Sigmoid colon (tissue), 6 donors: ENCODE measurements at regions not wholly inside any gene's neighbourhood (a gene's known extent, or its start where the extent isn't known, plus 50 kb on each side); places are given as distances from the start of the nearest gene placed in this dataset.

Source experiments
- DNase-seq: peaks from one replicate; pipeline ENCODE4 v3.0.0-alpha.2; 2019
- H3K27ac ChIP-seq, 4 donors: fragments of 200-600 bp; sonication (generic); one replicate each; pipeline ENCODE4 v1.5.1; 2016 to 2019; ENCODE audit warnings: mild to moderate bottlenecking in 1 of 4
- H3K27me3 ChIP-seq, 3 donors: fragments of 200-600 bp; sonication (generic); one replicate each; pipeline ENCODE4 v1.5.1; 2019; ENCODE audit warnings: mild to moderate bottlenecking in 1 of 3
- H3K36me3 ChIP-seq, 4 donors: fragments of 200-600 bp; sonication (generic); one replicate each; pipeline ENCODE4 v1.5.1; 2016 to 2019
- H3K4me1 ChIP-seq, 4 donors: fragments of 200-600 bp; sonication (generic); one replicate each; pipeline ENCODE4 v1.5.1; 2017 to 2019
- H3K4me3 ChIP-seq, 4 donors: fragments of 200-600 bp; sonication (generic); one replicate each; pipeline ENCODE4 v1.5.1; 2017 to 2019; ENCODE audit warnings: mild to moderate bottlenecking in 2 of 4, moderate library complexity in 1 of 4
- H3K9me3 ChIP-seq, 4 donors: fragments of 200-600 bp in 3 of 4; sonication (generic) in 3 of 4; one replicate each; pipeline versions ENCODE4 v1.5.1 to v1.6.1; 2013 to 2019
- EP300 ChIP-seq, 4 donors: sonication (generic); formaldehyde crosslinking; IDR thresholded peaks; one replicate each; pipeline ENCODE4 v1.6.1; 2017; ENCODE audit warnings: antibody characterized with exemption in 4 of 4
- POLR2A ChIP-seq, 2 donors: fragments of 450-650 bp; IDR thresholded peaks; one replicate each; pipeline ENCODE4 v1.6.1; 2016; ENCODE audit warnings: antibody characterized with exemption in 2 of 2, mild to moderate bottlenecking in 2 of 2, moderate library complexity in 2 of 2
- POLR2AphosphoS5 ChIP-seq, 4 donors: sonication (generic); formaldehyde crosslinking; IDR thresholded peaks; one replicate each; pipeline ENCODE4 v1.6.1; 2017; ENCODE audit warnings: antibody characterized with exemption in 4 of 4
- WGBS, 2 donors: extraction: QIAGEN DNeasy Blood & Tissue Kit; methylation state at CpG; one replicate each; pipeline ENCODE4 v1.1.7; 2013; 5-methylcytosine and 5-hydroxymethylcytosine counted together
- intact Hi-C: fragments of 100-400 bp; cut with DNase I; formaldehyde crosslinking; loops from one replicate; pipeline ENCODE4 v1.15.1; 2023
- TF ChIP-seq, protein P1 (sequence below), 4 experiments: fragments of 450-650 bp in 3 of 4; fragments of 200-600 bp in 1 of 4; IDR thresholded peaks; one replicate each; pipeline ENCODE4 v1.5.1; 2016 to 2019; ENCODE audit warnings: antibody characterized with exemption in 4 of 4, mild to moderate bottlenecking in 3 of 4, moderate library complexity in 2 of 4
- donor health status: healthy with polysubstance abuse.
- donor health status: healthy.

DNA sequence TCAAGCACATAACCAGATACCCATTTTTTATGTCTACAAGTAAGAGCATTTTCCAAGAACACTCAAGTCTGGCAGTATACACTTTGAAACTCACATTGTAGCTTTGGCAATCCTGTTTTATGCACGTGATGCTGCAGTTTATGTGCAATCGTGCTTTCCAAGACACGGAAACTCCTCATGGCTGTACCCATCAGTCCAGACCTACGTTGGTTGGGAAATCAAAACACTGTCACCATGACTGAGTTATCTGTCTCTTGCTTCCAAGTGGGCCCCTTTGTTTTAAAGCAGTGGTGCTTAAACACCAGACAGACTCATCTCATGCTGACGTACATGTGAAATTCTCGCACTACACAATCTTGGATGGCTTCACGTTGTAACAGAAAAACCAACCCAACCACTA is 192.8 kb downstream of the LTN1 start:
- Histone ChIP-seq H3K27ac (peak overlapping the region in 2 of 4 donors; percentile 30 to 42), H3K27me3 (no peaks in the 10 kb centered on the region), H3K4me1 (peaks cover 0 to 6% (median 1%) of the 10 kb centered on the region in 4 donors), H3K36me3 (no peaks in the 10 kb centered on the region), H3K9me3 (no peaks in the 10 kb centered on the region), H3K4me3 (no peak overlapping the region)
- peak; percentile 72 for DNase-seq
- WGBS, 2 donors, result 88 to 92% methylated on average over 7 of the region's 7 CpGs
- TF ChIP-seq, protein P1, sequence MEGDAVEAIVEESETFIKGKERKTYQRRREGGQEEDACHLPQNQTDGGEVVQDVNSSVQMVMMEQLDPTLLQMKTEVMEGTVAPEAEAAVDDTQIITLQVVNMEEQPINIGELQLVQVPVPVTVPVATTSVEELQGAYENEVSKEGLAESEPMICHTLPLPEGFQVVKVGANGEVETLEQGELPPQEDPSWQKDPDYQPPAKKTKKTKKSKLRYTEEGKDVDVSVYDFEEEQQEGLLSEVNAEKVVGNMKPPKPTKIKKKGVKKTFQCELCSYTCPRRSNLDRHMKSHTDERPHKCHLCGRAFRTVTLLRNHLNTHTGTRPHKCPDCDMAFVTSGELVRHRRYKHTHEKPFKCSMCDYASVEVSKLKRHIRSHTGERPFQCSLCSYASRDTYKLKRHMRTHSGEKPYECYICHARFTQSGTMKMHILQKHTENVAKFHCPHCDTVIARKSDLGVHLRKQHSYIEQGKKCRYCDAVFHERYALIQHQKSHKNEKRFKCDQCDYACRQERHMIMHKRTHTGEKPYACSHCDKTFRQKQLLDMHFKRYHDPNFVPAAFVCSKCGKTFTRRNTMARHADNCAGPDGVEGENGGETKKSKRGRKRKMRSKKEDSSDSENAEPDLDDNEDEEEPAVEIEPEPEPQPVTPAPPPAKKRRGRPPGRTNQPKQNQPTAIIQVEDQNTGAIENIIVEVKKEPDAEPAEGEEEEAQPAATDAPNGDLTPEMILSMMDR (IDR thresholded peaks at IDR 0.05), result no peak
- TF ChIP-seq EP300 (IDR thresholded peaks at IDR 0.05), result peak in 3 of 4 donors; percentile 34 to 83 (median 62)
- TF ChIP-seq POLR2A (IDR thresholded peaks at IDR 0.05), result no peak
- peak; percentile 33 to 79 (median 62) for TF ChIP-seq POLR2AphosphoS5 (IDR thresholded peaks at IDR 0.05)
- intact Hi-C loops, result no loop called here

GRCh38 chr21:28798798-28799197 is 193.9 kb downstream of the LTN1 start:
- Histone ChIP-seq H3K36me3 (no peaks in the 10 kb centered on the region), H3K4me3 (no peak overlapping the region), H3K27me3 (no peaks in the 10 kb centered on the region), H3K9me3 (no peaks in the 10 kb centered on the region), H3K27ac (peak overlapping the region in 2 of 4 donors; percentile 42 to 44), H3K4me1 (peaks cover 0 to 6% (median 0%) of the 10 kb centered on the region in 4 donors)
- WGBS, 2 donors, result 81 to 98% methylated on average over 1 of the region's 1 CpG
- no peak for TF ChIP-seq EP300 (IDR thresholded peaks at IDR 0.05)
- TF ChIP-seq POLR2AphosphoS5 (IDR thresholded peaks at IDR 0.05), result no peak
- no peak for TF ChIP-seq POLR2A (IDR thresholded peaks at IDR 0.05)
- TF ChIP-seq, protein P1 (IDR thresholded peaks at IDR 0.05), result no peak
- no peak for DNase-seq
- intact Hi-C loops, result no loop called here

GRCh38 chr21:28795251-28795650 is 197.4 kb downstream of the LTN1 start:
- peaks cover 0 to 6% (median 0%) of the 10 kb centered on the region in 4 donors for H3K4me1 ChIP-seq
- 81 to 87% methylated on average over 1 of the region's 1 CpG for WGBS, 2 donors
- H3K27ac ChIP-seq, result no peak overlapping the region
- TF ChIP-seq POLR2AphosphoS5 (IDR thresholded peaks at IDR 0.05) (no peak), EP300 (IDR thresholded peaks at IDR 0.05) (no peak), POLR2A (IDR thresholded peaks at IDR 0.05) (no peak)
- TF ChIP-seq, protein P1 (IDR thresholded peaks at IDR 0.05), result no peak
- no peak for DNase-seq
- no peaks in the 10 kb centered on the region for H3K27me3 ChIP-seq
- intact Hi-C loops, result no loop called here
- H3K4me3 ChIP-seq, result no peak overlapping the region
- no peaks in the 10 kb centered on the region for H3K9me3 ChIP-seq
- H3K36me3 ChIP-seq, result no peaks in the 10 kb centered on the region

- peaks cover 0 to 6% (median 0%) of the 10 kb centered on the region in 4 donors for H3K4me1 ChIP-seq
- H3K36me3 ChIP-seq, result no peaks in the 10 kb centered on the region
- TF ChIP-seq EP300 (IDR thresholded peaks at IDR 0.05) (no peak), POLR2A (IDR thresholded peaks at IDR 0.05) (no peak), POLR2AphosphoS5 (IDR thresholded peaks at IDR 0.05) (no peak)
- TF ChIP-seq, protein P1 (IDR thresholded peaks at IDR 0.05), result no peak
- 67 to 69% methylated on average over 2 of the region's 2 CpGs for WGBS, 2 donors
- no peak overlapping the region for H3K27ac ChIP-seq
- no peaks in the 10 kb centered on the region for H3K27me3 ChIP-seq
- no peaks in the 10 kb centered on the region for H3K9me3 ChIP-seq
- H3K4me3 ChIP-seq, result no peak overlapping the region
- intact Hi-C loops, result no loop called here
- DNase-seq, result no peak
Observed at GRCh38 chr21:28794371-28794851, 198.3 kb downstream of the LTN1 start.

DNA sequence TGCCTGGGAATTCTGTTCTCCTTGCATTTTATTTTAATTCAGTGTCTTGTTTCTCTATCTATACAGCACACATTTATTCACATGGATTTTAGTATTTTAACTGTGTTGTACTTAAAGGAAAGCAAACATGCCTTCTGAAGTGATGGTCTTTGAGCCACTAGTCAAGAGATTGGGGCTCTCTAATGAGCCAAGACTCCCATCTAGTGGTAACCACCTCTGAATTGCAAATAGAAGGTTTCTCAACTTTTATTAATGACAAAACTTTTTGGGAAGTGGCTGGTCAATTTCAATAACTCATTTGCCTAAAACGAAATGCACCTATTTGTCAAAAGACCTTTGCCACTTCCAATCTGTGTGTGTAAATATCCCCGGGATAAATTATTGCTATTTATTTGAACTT is 199.6 kb downstream of the LTN1 start:
- Histone ChIP-seq H3K36me3 (no peaks in the 10 kb centered on the region), H3K27ac (no peak overlapping the region), H3K4me3 (no peak overlapping the region), H3K4me1 (no peaks in the 10 kb centered on the region), H3K27me3 (no peaks in the 10 kb centered on the region), H3K9me3 (no peaks in the 10 kb centered on the region)
- intact Hi-C loops, result no loop called here
- DNase-seq, result no peak
- TF ChIP-seq EP300 (IDR thresholded peaks at IDR 0.05) (no peak), POLR2A (IDR thresholded peaks at IDR 0.05) (no peak)
- TF ChIP-seq, protein P1 (IDR thresholded peaks at IDR 0.05), result peak in 2 of 4 experiments; percentile 16 to 36
- WGBS, 2 donors, result 28 to 76% methylated on average over 2 of the region's 2 CpGs
